ENCODE measurements at regions not wholly inside any gene's neighbourhood (a gene's known extent, or its start where the extent isn't known, plus 50 kb on each side); places are given as distances from the start of the nearest gene placed in this dataset.

- Histone ChIP-seq H3K9me3 (ENCODE audit: insufficient read depth, low read length) (no peaks in the 10 kb centered on the region), H3K36me3 (ENCODE audit: low read length) (no peaks in the 10 kb centered on the region), H4K20me1 (ENCODE audit: low read depth, low read length) (no peaks in the 10 kb centered on the region), H3K27me3 (ENCODE audit: low read length) (no peaks in the 10 kb centered on the region), H3K4me3 (ENCODE audit: insufficient read depth, low read length, poor library complexity, severe bottlenecking) (no peak overlapping the region), H3K79me2 (ENCODE audit: insufficient read depth, low read length) (no peaks in the 10 kb centered on the region), H3K27ac (ENCODE audit: low read depth, low read length) (no peak overlapping the region), H3K9me2 (replicated peaks; ENCODE audit: insufficient read depth, low read length) (no peaks in the 10 kb centered on the region), H3F3A (ENCODE audit: insufficient read depth) (no peaks in the 10 kb centered on the region), H3K9ac (ENCODE audit: low read length) (no peak overlapping the region), H3K4me2 (ENCODE audit: low read depth, low read length, poor library complexity, severe bottlenecking) (no peak overlapping the region), H2AFZ (ENCODE audit: low read depth, low read length, severe bottlenecking) (no peak overlapping the region)
- TF ChIP-seq EZH2phosphoT487 (conservative IDR thresholded peaks at IDR 0.05; ENCODE audit: low read length) (no peak), CTCF (IDR thresholded peaks at IDR 0.05; ENCODE audit: insufficient read depth, low read length, poor library complexity, severe bottlenecking) (no peak)
These were observed 215.3 kb upstream of the SOX9 start for GRCh38 chr17:71905376-71906031.

GRCh38 chr17:71909155-71909554, 211.7 kb upstream of the SOX9 start:
- Histone ChIP-seq H3K9ac (ENCODE audit: low read length) (no peak overlapping the region), H3K9me2 (replicated peaks; ENCODE audit: insufficient read depth, low read length) (no peaks in the 10 kb centered on the region), H3K4me3 (ENCODE audit: insufficient read depth, low read length, poor library complexity, severe bottlenecking) (no peak overlapping the region), H4K20me1 (ENCODE audit: low read depth, low read length) (no peaks in the 10 kb centered on the region), H3K36me3 (ENCODE audit: low read length) (no peaks in the 10 kb centered on the region), H3F3A (ENCODE audit: insufficient read depth) (no peaks in the 10 kb centered on the region), H3K27ac (ENCODE audit: low read depth, low read length) (no peak overlapping the region), H3K79me2 (ENCODE audit: insufficient read depth, low read length) (no peaks in the 10 kb centered on the region), H3K9me3 (ENCODE audit: insufficient read depth, low read length) (no peaks in the 10 kb centered on the region), H3K4me2 (ENCODE audit: low read depth, low read length, poor library complexity, severe bottlenecking) (no peak overlapping the region), H3K27me3 (ENCODE audit: low read length) (no peaks in the 10 kb centered on the region), H2AFZ (ENCODE audit: low read depth, low read length, severe bottlenecking) (no peak overlapping the region)
- TF ChIP-seq EZH2phosphoT487 (conservative IDR thresholded peaks at IDR 0.05; ENCODE audit: low read length) (no peak), CTCF (IDR thresholded peaks at IDR 0.05; ENCODE audit: insufficient read depth, low read length, poor library complexity, severe bottlenecking) (no peak)

GRCh38 chr17:71910002-71910401, 210.8 kb upstream of the SOX9 start:
- Histone ChIP-seq H3K4me3 (ENCODE audit: insufficient read depth, low read length, poor library complexity, severe bottlenecking) (no peak overlapping the region), H3K9me2 (replicated peaks; ENCODE audit: insufficient read depth, low read length) (no peaks in the 10 kb centered on the region), H3K9me3 (ENCODE audit: insufficient read depth, low read length) (no peaks in the 10 kb centered on the region), H3K9ac (ENCODE audit: low read length) (no peak overlapping the region), H3K36me3 (ENCODE audit: low read length) (no peaks in the 10 kb centered on the region), H2AFZ (ENCODE audit: low read depth, low read length, severe bottlenecking) (no peak overlapping the region), H3K79me2 (ENCODE audit: insufficient read depth, low read length) (no peaks in the 10 kb centered on the region), H4K20me1 (ENCODE audit: low read depth, low read length) (no peaks in the 10 kb centered on the region), H3F3A (ENCODE audit: insufficient read depth) (no peaks in the 10 kb centered on the region), H3K4me2 (ENCODE audit: low read depth, low read length, poor library complexity, severe bottlenecking) (no peak overlapping the region), H3K27me3 (ENCODE audit: low read length) (no peaks in the 10 kb centered on the region), H3K27ac (ENCODE audit: low read depth, low read length) (no peak overlapping the region)
- TF ChIP-seq CTCF (IDR thresholded peaks at IDR 0.05; ENCODE audit: insufficient read depth, low read length, poor library complexity, severe bottlenecking) (no peak), EZH2phosphoT487 (conservative IDR thresholded peaks at IDR 0.05; ENCODE audit: low read length) (no peak)
